Skeletal muscle cell (primary cell): ENCODE measurements at regions not wholly inside any gene's neighbourhood (a gene's known extent, or its start where the extent isn't known, plus 50 kb on each side); places are given as distances from the start of the nearest gene placed in this dataset.

ENCODE experiments used
- DNase-seq: peaks from one replicate; pipeline ENCODE4 v3.0.0-alpha.2; 2010; ENCODE audit warnings: low read depth
- H3K4me3 ChIP-seq: 2 replicates; pipeline ENCODE4 v1.5.1; 2011; ENCODE audit warnings: low read depth, mild to moderate bottlenecking, control low read depth, low read length, moderate library complexity

DNA sequence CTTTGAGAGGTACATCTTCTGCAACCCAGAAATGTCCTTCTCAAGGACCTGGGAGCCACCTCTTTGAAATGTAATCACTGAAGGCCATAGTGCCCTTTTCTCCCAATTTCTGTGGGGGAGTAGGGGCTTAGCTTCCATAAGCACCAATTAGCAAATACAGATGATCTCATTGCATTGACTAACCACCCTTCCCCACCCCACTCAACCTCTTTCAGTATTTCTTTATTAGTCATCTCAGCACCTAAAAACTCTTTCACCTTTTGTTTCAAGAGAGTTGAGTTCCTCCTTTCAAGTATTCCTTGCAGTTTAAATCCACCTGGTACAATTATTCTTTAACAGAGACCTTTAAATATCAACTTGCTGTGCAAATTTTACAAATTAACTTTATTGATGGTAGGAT is 1011.8 kb upstream of the CDH2 start:
- DNase-seq, result no peak
- H3K4me3 ChIP-seq, result no peak overlapping the region

DNA sequence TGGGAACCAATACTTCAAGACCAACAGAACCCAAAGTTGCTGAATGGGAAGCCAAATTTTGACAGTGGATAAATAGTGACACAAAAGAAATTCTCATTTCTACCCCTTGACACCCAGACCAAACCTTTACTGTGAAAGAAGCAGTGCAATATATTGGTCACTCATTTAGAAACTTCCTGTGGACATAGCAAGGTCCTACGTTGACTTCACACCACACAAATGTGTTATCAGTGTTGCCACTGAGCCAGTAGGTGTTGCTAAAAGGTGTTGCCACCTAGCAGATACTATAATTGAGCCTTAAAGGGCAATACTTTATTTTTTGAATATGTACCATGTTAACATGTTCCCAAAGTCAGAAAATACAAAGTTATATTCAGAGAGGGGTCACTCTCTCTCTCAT is 1008.9 kb upstream of the CDH2 start:
- DNase-seq, result no peak
- H3K4me3 ChIP-seq, result no peak overlapping the region

- H3K4me3 ChIP-seq, result no peak overlapping the region
- DNase-seq, result no peak
Observed at GRCh38 chr18:29184654-29185053, 1007.7 kb upstream of the CDH2 start.

DNA sequence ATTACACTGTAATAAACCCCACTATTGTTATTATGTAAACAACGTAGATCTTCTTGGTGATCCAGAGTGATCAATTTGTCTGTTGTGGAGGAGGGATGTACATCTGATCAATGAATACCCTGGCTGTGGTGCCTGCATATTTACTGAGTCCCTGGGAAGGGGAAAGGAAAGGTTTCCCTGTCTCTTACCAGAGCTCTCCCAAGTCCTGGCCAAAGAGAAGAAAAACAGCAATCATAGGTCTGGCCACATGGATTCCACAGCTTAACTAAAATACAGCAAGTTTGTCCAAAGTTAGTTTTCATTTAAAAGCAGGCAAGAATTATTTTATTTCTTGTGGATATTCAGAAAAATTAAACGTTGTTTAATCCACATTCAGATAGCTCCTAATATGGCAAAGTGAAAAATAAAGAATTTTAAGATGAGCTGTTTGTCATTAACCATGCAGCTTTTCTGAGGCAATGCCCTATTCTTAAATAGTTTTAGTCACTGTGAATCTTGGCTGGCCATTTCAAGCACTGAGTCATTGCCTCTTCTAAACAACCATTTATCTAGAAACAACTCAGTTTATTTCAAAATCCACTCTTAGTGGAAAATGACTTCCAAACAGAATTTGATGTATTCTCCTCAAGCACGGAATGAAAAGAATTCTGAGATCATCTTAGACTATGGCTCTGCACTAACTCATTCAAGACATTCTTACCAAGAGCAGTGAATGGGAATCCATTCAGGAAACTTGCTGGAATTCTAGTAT is 1004.4 kb upstream of the CDH2 start:
- DNase-seq, result peak; percentile 85
- H3K4me3 ChIP-seq, result no peak overlapping the region

DNA sequence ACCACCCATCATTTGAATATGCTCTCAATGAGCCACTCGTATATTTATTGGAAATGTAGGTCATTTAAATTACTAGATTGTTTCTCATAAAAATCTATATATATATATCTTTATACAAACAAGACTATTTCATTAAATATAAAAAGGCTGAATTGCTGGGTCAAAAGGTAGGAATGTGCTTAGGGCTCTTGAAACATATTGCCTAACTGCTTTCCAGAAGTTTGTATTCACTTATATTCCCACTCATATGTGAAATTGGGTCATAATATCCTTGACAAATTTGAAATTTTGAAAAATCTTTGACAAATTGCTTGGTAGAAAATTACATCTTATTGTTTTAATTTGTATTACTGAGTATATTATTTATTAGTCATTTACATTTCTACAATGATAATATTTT is 999.8 kb upstream of the CDH2 start:
- no peak for DNase-seq
- H3K4me3 ChIP-seq, result no peak overlapping the region

GRCh38 chr18:29174891-29175290 is 998.0 kb upstream of the CDH2 start:
- H3K4me3 ChIP-seq, result no peak overlapping the region
- no peak for DNase-seq

- H3K4me3 ChIP-seq, result no peak overlapping the region
- no peak for DNase-seq
Observed at GRCh38 chr18:29172756-29173067, 995.8 kb upstream of the CDH2 start.

- no peak for DNase-seq
- H3K4me3 ChIP-seq, result no peak overlapping the region
Observed at GRCh38 chr18:29171892-29172755, 995.2 kb upstream of the CDH2 start.

GRCh38 chr18:29169599-29169998 is 992.7 kb upstream of the CDH2 start:
- no peak for DNase-seq
- no peak overlapping the region for H3K4me3 ChIP-seq

- no peak overlapping the region for H3K4me3 ChIP-seq
- DNase-seq, result peak; percentile 66
Observed at GRCh38 chr18:29164993-29165599, 988.2 kb upstream of the CDH2 start.

DNA sequence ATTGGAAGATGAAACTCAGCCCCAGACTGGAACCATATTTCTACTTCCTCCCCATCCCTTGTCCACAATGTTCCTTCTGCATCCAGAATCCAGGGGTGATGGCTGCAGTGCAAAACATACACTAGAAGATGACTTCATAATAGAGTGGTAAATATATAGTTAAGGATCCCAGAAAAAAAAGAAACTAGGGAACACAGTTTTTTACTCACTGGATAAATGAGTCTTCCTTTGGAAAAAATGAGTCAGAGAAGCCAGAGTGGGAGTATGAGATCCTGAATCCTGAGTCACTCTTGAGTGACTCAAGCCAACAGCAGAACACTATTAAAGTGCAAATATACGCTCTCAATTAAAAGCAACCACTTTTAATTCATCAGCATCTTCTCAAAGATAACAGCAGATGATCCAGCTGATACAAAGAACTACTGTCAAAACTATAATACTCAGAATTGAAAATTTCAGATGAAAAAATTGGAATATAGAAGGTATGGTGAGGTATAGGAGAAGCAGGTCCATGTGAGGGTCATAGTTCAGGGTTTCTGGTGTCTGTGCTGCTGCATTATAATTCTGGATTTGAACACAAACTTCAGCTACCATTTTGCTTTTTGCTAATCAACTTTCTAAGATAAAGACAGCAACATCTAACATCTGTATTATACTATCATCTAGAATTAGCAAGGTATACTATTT is 987.2 kb upstream of the CDH2 start:
- no peak overlapping the region for H3K4me3 ChIP-seq
- DNase-seq, result peak; percentile 80

DNA sequence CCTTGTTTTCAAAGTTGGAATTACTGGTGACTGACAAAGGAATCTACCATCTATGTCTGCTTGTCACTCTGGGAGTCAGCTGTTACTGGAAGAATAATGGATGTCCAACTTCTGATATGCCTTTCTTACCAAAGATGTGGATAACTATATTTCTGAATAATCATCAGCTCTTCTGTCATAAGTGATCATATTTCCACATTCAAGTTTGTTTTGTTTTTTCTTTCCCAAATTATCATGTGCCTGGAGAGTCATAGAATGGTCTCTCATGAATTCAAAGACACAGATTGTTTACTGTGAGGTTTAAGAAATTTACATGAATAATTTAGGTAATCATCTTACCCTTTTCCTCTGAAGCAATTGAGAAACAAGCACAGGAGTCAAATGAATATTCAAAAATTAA is 986.7 kb upstream of the CDH2 start:
- no peak overlapping the region for H3K4me3 ChIP-seq
- no peak for DNase-seq

DNA sequence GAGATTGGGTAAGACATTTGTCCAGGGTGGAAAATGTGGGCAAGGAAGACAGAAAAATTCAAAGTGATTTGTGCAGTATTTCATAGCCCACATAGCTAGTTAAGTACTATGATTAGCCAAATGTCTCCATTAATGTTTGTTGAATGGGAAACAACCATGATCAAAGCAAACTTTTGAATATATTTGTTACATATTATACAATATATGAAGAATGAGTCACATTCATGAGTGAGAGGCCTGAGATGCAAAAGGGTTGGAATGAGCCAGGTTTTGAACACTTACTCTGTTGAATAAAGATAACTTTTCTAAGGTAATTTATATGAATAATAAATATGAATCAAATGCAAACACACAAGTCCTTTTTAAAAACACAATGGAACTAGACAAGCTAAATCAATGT is 984.5 kb upstream of the CDH2 start:
- no peak overlapping the region for H3K4me3 ChIP-seq
- no peak for DNase-seq

DNA sequence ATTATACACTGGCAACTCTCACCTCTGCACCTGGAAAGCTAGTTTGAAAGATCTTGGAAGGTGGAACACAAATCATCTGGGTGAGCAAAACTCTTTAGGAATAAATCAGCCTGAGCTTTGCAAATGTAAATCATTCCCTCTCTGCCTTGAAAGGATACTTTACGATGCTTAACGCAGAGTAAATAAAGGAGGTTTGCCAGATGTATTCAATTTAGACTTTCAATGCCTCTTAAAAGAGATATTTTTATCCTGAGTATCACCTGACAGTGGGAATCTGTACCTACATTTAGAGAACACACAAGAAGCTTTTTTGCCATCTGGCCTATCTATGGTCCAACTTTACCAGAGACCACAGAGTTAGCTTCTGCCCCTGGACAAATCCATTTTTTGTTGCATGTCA is 983.2 kb upstream of the CDH2 start:
- no peak for DNase-seq
- H3K4me3 ChIP-seq, result no peak overlapping the region

- no peak overlapping the region for H3K4me3 ChIP-seq
- DNase-seq, result no peak
Observed at GRCh38 chr18:29157905-29158304, 981.0 kb upstream of the CDH2 start.

DNA sequence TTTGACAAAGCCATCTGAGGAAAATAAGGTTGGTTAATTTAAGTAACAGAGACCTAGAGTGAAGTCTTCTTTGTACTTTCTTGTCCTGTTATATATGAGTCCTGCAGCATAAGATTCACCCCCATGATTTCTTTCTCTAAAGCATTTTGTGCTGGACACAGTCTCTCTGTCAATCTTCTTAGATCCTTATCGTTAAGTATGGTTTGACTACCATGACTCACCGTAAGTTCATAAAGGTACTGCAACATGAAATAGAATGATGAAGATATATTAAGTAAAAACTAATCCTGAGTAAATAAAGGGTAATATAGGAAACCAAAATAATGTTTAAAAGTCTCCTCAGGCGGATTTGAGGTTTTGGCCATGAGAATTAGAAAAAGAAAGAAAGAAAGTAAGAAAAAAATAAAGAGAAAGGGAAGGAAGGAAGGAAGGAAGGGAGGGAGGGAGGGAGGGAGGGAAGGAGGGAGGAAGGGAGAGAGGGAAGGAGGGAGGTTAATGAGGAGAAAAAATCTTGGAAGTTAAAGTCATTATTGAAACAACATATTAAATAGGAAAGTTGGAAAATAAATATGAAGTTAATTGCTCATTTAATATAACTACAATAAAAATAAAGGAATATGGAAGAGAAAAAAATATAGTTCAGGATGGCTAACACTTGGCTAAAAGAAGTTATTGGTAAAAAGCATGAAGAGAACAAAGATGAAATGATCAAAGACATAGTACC is 980.3 kb upstream of the CDH2 start:
- no peak for DNase-seq
- H3K4me3 ChIP-seq, result no peak overlapping the region

DNA sequence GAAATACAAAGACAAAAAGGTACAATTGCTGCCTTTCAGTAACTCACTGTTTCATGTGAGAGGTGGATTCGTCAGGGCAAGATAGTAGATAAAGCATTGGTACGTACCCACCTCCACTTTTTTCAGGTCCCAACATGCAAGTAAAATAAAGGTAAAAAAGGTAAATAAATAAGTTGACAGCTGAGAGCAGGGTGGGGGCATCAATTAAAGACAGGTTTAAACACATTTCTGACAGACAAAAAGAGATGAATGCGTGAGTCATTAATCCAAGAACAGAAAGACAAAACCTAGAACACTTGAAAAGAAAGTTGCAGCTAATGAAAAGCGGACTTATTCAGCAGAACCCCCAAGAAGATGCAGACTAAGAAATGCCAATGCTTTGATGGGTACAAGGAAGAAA is 979.6 kb upstream of the CDH2 start:
- no peak overlapping the region for H3K4me3 ChIP-seq
- DNase-seq, result no peak

DNA sequence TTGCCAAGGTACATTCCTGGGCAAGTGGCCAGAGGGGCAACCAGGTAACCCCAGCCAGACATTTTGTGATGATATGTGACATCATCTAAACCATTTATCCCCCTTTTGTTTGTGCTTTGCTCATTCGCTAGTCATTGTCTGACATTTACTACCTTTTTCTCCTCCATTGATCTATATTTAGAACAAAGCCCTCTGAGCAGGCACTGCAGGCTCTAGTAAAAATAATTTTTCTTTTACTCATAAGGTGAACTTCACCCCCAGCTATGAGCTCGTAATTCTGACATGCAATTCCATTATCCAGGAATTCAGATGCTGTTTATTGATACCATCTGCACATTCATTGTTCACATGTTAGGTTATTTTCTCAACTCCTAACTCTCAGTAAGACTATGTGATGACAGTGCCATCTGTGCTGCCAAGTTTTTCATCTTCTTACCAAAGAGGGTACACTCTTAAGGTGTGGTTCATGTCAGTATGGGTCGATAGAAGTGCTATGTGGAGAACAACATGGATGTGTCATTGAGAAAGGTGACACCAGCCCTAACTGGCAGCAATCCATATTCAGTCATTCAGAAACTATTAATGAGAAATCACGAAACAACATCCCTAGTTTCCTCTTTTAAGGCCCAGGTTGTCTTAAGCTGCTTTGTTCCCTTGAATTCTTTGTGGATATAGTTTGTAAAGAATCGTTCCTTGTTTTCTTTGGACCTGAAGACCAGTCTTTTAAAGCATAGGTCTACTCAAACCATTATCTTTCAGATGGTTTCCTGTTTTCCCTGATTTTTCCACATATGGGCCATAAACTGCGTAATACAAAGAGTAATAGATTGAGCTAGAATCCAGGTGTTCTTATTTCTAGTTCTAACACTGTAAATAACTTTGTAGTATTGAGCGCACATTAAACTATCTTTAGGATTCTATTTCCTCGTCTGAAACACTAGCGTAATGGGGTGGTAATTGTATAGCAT is 978.1 kb upstream of the CDH2 start:
- peak; percentile 92 for DNase-seq
- no peak overlapping the region for H3K4me3 ChIP-seq
